ENCODE measurements at regions not wholly inside any gene's neighbourhood (a gene's known extent, or its start where the extent isn't known, plus 50 kb on each side); places are given as distances from the start of the nearest gene placed in this dataset.

- no peak for DNase-seq
Measured at GRCh38 chr10:89887830-89888229, 186.4 kb downstream of the KIF20B start.

GRCh38 chr10:89888321-89889070 is 187.1 kb downstream of the KIF20B start:
- DNase-seq: no peak

GRCh38 chr10:89889606-89890005 is 188.2 kb downstream of the KIF20B start:
- no peak for DNase-seq

- DNase-seq: no peak
Measured at GRCh38 chr10:89891006-89891535, 189.7 kb downstream of the KIF20B start.

GRCh38 chr10:89894051-89894450 is 192.7 kb downstream of the KIF20B start:
- no peak for DNase-seq

GRCh38 chr10:89900554-89900953 is 199.2 kb downstream of the KIF20B start:
- no peak for DNase-seq

GRCh38 chr10:89901895-89902294 is 200.5 kb downstream of the KIF20B start:
- no peak for DNase-seq

- DNase-seq: no peak
Measured at GRCh38 chr10:89904755-89905154, 203.4 kb downstream of the KIF20B start.

GRCh38 chr10:89909752-89910151 is 208.4 kb downstream of the KIF20B start:
- DNase-seq: no peak

GRCh38 chr10:89915021-89915420 is 213.6 kb downstream of the KIF20B start:
- no peak for DNase-seq

- DNase-seq: no peak
Measured at GRCh38 chr10:89915968-89916367, 214.6 kb downstream of the KIF20B start.

GRCh38 chr10:89916468-89917215 is 215.3 kb downstream of the KIF20B start:
- no peak for DNase-seq

- DNase-seq: no peak
Measured at GRCh38 chr10:89921403-89921802, 220.0 kb downstream of the KIF20B start.

- DNase-seq: no peak
Measured at GRCh38 chr10:89923661-89924060, 222.3 kb downstream of the KIF20B start.

GRCh38 chr10:89924261-89924660 is 222.9 kb downstream of the KIF20B start:
- DNase-seq: no peak

- no peak for DNase-seq
Measured at GRCh38 chr10:89926736-89927135, 225.3 kb downstream of the KIF20B start.

- no peak for DNase-seq
Measured at GRCh38 chr10:89929282-89930026, 228.1 kb downstream of the KIF20B start.

- no peak for DNase-seq
Measured at GRCh38 chr10:89937494-89937893, 236.1 kb downstream of the KIF20B start.

GRCh38 chr10:89940076-89940475 is 238.7 kb downstream of the KIF20B start:
- DNase-seq: peak; percentile 57

GRCh38 chr10:89942217-89942616 is 240.8 kb downstream of the KIF20B start:
- no peak for DNase-seq

- DNase-seq: no peak
Measured at GRCh38 chr10:89944138-89944537, 242.7 kb downstream of the KIF20B start.

- no peak for DNase-seq
Measured at GRCh38 chr10:89946106-89946505, 244.7 kb downstream of the KIF20B start.

GRCh38 chr10:89949496-89949895 is 248.1 kb downstream of the KIF20B start:
- peak; percentile 82 for DNase-seq

Measured in NCI-H446 treated with DMSO at 0.1 percent for 48 hours (cell line).